T-helper 17 cell (primary cell): ENCODE measurements at regions not wholly inside any gene's neighbourhood (a gene's known extent, or its start where the extent isn't known, plus 50 kb on each side); places are given as distances from the start of the nearest gene placed in this dataset.

Experiments
- ATAC-seq: fragments of 150-1000 bp; cut with Tn5 transposase; 2 replicates; pipeline ENCODE4 v1.10.0; 2021; ENCODE audit warnings: mild to moderate bottlenecking, moderate library complexity
- DNase-seq, 3 donors: peaks; one replicate each; pipeline versions ENCODE4 v3.0.0 to v3.0.0-alpha.2; 2020 to 2021
- H3K9me3 ChIP-seq: one replicate; pipeline ENCODE4 v1.7.0; 2013; ENCODE audit warnings: low read length, mild to moderate bottlenecking; ENCODE audit not compliant: control insufficient read depth, poor library complexity, severe bottlenecking
- H3K27ac Mint-ChIP-seq: one replicate; pipeline ENCODE4 v1.8.0; 2022; ENCODE audit warnings: mild to moderate bottlenecking, moderate library complexity, mixed read lengths
- H3K27me3 Mint-ChIP-seq: one replicate; pipeline ENCODE4 v1.8.0; 2022; ENCODE audit warnings: mixed read lengths
- H3K36me3 Mint-ChIP-seq: one replicate; pipeline ENCODE4 v1.8.0; 2022; ENCODE audit warnings: low read depth, mixed read lengths
- H3K4me1 Mint-ChIP-seq: one replicate; pipeline ENCODE4 v1.8.0; 2022; ENCODE audit warnings: mild to moderate bottlenecking, mixed read lengths
- H3K4me3 Mint-ChIP-seq: one replicate; pipeline ENCODE4 v1.8.0; 2022; ENCODE audit warnings: mild to moderate bottlenecking, moderate library complexity, mixed read lengths

DNA sequence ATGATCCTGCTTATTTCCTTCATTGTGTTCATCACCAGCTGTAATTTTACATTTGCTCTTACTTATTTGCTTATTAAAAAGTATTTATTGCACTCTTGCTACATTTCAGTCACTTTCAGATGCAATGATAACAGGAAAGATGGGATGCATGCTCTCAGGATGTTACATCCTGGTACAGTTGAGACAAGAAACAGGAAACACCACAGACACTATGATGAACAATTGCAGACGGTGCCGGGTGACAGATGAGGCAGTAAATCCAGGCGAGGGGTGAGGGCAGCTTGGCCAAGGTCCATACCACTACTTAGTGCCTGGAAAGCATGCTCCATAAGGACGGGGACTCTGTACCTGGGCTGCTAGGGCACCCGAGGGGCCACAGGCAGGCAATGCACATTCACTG is 156.6 kb upstream of the RAB4A start:
- DNase-seq, result no peak
- Mint-ChIP-seq H3K4me1 (peaks cover 12% of the 10 kb centered on the region), H3K4me3 (no peak overlapping the region), H3K36me3 (no peaks in the 10 kb centered on the region), H3K27me3 (no peaks in the 10 kb centered on the region), H3K27ac (peak overlapping the region; percentile 4)
- no peak for ATAC-seq
- no peaks in the 10 kb centered on the region for H3K9me3 ChIP-seq

DNA sequence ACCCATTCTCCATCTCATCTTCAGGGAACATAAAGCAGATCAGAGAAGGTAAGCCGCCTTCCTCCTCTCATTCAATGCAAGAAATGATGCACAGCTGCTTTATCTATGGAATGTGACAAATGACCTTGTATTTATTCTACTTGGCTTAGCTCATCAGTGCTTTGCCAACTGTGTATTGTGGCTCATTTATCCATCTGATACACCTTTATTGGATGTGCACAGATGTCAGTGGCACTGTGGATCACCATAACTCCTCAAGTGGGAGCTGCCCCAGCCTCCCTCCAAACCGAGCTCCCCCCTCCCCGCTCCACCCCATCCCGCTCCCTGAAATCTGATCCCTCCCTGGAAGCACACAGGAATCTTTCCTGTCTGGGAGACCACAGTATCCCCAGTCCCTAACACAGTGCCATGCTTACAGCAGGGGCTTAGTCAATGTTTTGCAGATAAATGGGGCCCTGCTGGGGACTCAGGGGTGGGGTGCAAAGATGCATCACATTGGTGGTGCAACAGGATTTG is 156.0 kb upstream of the RAB4A start:
- no peak overlapping the region for H3K27ac Mint-ChIP-seq
- no peak for DNase-seq
- H3K27me3 Mint-ChIP-seq, result no peaks in the 10 kb centered on the region
- ATAC-seq, result no peak
- no peaks in the 10 kb centered on the region for H3K36me3 Mint-ChIP-seq
- no peak overlapping the region for H3K4me3 Mint-ChIP-seq
- H3K9me3 ChIP-seq, result no peaks in the 10 kb centered on the region
- H3K4me1 Mint-ChIP-seq, result peaks cover 12% of the 10 kb centered on the region

DNA sequence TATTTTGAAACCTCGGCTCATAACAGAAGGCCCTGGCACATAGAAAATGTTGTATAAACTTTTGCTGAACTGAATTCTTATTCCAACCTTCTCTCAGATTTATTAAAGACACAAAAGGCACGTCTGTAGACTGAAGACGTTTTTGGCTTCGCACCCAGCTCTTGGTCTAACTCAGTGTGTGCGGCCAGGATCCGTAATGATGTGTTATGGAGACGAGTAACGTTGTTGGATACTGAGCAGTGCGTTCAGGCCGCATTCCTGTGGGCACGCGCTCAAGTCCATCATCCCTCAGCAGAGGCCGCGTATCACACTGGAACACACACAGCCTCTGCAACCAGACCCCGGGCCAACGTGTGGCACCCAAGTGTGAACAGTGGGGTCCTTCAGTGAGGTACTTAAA is 154.8 kb upstream of the RAB4A start:
- DNase-seq (no peak), ATAC-seq (no peak)
- Mint-ChIP-seq H3K4me3 (no peak overlapping the region), H3K36me3 (peaks cover 3% of the 10 kb centered on the region), H3K27ac (no peak overlapping the region), H3K27me3 (no peaks in the 10 kb centered on the region), H3K4me1 (peaks cover 11% of the 10 kb centered on the region)
- H3K9me3 ChIP-seq, result no peaks in the 10 kb centered on the region

DNA sequence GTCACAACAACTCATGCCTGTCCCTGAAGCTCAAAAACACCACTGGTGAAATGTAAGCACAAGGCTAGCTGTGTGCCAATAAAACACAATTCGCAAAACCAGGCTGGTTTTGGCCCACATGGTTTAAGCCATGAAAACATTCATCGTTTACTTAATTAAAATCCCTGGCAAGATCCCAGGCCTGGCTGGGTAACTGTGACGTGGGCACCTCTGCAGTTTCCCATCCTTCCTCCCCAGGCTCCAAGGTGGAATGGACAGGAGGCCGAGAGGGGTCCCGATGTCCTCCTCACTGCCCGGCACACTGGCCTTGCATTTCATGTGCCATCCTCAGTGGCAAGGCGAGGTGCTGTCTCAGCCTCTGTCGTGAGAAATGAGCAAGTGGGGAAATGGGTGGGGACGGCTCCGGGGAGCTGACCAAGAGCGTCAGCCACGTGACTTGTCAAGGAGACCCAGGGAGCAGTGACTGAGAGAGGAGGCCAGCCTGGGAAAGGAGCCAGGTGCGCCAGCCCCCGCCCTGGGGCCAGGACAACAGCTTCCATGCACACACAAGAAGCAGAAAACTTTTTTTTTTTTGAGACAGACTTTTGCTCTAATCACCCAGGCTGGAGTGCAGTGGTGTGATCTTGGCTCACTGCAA is 153.1 kb upstream of the RAB4A start:
- no peak for DNase-seq
- no peak for ATAC-seq
- H3K27me3 Mint-ChIP-seq, result peaks cover 4% of the 10 kb centered on the region
- H3K27ac Mint-ChIP-seq, result no peak overlapping the region
- no peaks in the 10 kb centered on the region for H3K9me3 ChIP-seq
- H3K4me3 Mint-ChIP-seq, result no peak overlapping the region
- peaks cover 3% of the 10 kb centered on the region for H3K36me3 Mint-ChIP-seq
- H3K4me1 Mint-ChIP-seq, result peaks cover 9% of the 10 kb centered on the region

- H3K4me1 Mint-ChIP-seq, result peaks cover 10% of the 10 kb centered on the region
- H3K36me3 Mint-ChIP-seq, result peaks cover 3% of the 10 kb centered on the region
- DNase-seq, result no peak
- no peak overlapping the region for H3K4me3 Mint-ChIP-seq
- ATAC-seq, result no peak
- H3K27me3 Mint-ChIP-seq, result peaks cover 4% of the 10 kb centered on the region
- no peak overlapping the region for H3K27ac Mint-ChIP-seq
- no peaks in the 10 kb centered on the region for H3K9me3 ChIP-seq
Measured at GRCh38 chr1:229118477-229119061, 152.3 kb upstream of the RAB4A start.

- Mint-ChIP-seq H3K4me1 (peaks cover 11% of the 10 kb centered on the region), H3K4me3 (no peak overlapping the region), H3K27me3 (peaks cover 4% of the 10 kb centered on the region), H3K36me3 (peaks cover 3% of the 10 kb centered on the region), H3K27ac (no peak overlapping the region)
- DNase-seq (no peak), ATAC-seq (no peak)
- no peaks in the 10 kb centered on the region for H3K9me3 ChIP-seq
Measured at GRCh38 chr1:229119161-229119560, 151.8 kb upstream of the RAB4A start.

DNA sequence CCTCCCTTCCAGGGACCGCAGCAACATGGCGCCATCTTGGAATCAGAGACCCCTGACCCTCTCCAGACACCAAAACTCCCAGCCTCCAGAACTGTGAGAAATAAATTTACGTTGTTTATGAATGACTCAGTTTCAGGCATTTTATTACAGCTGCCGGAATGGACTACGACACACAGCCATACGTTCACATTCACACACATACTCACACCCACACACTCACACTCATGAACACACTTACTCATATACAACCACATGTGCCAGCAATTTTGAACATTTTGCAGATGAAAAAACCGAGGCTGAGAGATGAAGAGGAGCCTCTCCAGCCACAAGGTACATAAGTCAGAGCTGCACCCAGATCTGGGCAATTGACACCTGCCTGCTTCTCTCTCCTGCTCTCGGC is 151.0 kb upstream of the RAB4A start:
- H3K36me3 Mint-ChIP-seq, result peaks cover 3% of the 10 kb centered on the region
- no peak overlapping the region for H3K27ac Mint-ChIP-seq
- no peak overlapping the region for H3K4me3 Mint-ChIP-seq
- ATAC-seq, result no peak
- H3K27me3 Mint-ChIP-seq, result peaks cover 4% of the 10 kb centered on the region
- no peak for DNase-seq
- no peaks in the 10 kb centered on the region for H3K9me3 ChIP-seq
- peaks cover 8% of the 10 kb centered on the region for H3K4me1 Mint-ChIP-seq

GRCh38 chr1:229121845-229122436 is 149.0 kb upstream of the RAB4A start:
- H3K4me1 Mint-ChIP-seq, result peaks cover 11% of the 10 kb centered on the region
- H3K27me3 Mint-ChIP-seq, result peaks cover 4% of the 10 kb centered on the region
- ATAC-seq (no peak), DNase-seq (no peak)
- no peaks in the 10 kb centered on the region for H3K9me3 ChIP-seq
- no peak overlapping the region for H3K27ac Mint-ChIP-seq
- H3K4me3 Mint-ChIP-seq, result no peak overlapping the region
- peaks cover 3% of the 10 kb centered on the region for H3K36me3 Mint-ChIP-seq

DNA sequence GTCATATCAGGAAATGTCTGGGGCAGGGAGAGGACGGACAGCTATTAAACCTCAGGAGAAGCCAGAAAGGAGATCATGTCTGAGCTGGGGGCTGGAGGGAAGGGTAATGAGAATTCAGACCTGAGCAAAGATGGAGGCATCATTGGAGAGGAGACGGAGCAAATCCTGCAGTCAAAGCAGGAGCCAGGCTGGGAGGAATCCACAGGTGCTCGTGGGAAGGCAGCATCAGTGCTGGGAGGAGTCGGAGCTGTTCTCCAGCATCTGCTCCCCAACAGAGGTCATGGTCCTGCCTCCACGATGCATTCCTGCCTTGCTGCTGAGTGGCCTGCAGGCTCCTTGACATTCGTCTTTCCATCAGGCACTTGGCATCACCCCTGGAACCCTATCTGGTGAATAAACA is 148.3 kb upstream of the RAB4A start:
- H3K4me3 Mint-ChIP-seq, result no peak overlapping the region
- peaks cover 3% of the 10 kb centered on the region for H3K36me3 Mint-ChIP-seq
- ATAC-seq (no peak), DNase-seq (no peak)
- H3K4me1 Mint-ChIP-seq, result peaks cover 18% of the 10 kb centered on the region
- no peaks in the 10 kb centered on the region for H3K9me3 ChIP-seq
- no peak overlapping the region for H3K27ac Mint-ChIP-seq
- H3K27me3 Mint-ChIP-seq, result peaks cover 4% of the 10 kb centered on the region

GRCh38 chr1:229124116-229124515 is 146.8 kb upstream of the RAB4A start:
- Mint-ChIP-seq H3K27me3 (peaks cover 4% of the 10 kb centered on the region), H3K4me3 (no peak overlapping the region), H3K36me3 (peaks cover 3% of the 10 kb centered on the region), H3K4me1 (peaks cover 25% of the 10 kb centered on the region), H3K27ac (no peak overlapping the region)
- DNase-seq (no peak), ATAC-seq (no peak)
- no peaks in the 10 kb centered on the region for H3K9me3 ChIP-seq

- peaks cover 27% of the 10 kb centered on the region for H3K4me1 Mint-ChIP-seq
- H3K27me3 Mint-ChIP-seq, result peaks cover 4% of the 10 kb centered on the region
- no peak for ATAC-seq
- no peak overlapping the region for H3K4me3 Mint-ChIP-seq
- H3K27ac Mint-ChIP-seq, result no peak overlapping the region
- no peak for DNase-seq
- peaks cover 3% of the 10 kb centered on the region for H3K36me3 Mint-ChIP-seq
- no peaks in the 10 kb centered on the region for H3K9me3 ChIP-seq
Measured at GRCh38 chr1:229124520-229125124, 146.3 kb upstream of the RAB4A start.

- Mint-ChIP-seq H3K27me3 (peaks cover 4% of the 10 kb centered on the region), H3K4me3 (peak overlapping the region; percentile 63), H3K4me1 (peaks cover 49% of the 10 kb centered on the region), H3K27ac (no peak overlapping the region), H3K36me3 (no peaks in the 10 kb centered on the region)
- DNase-seq (no peak), ATAC-seq (peak; percentile 64)
- H3K9me3 ChIP-seq, result no peaks in the 10 kb centered on the region
Measured at GRCh38 chr1:229127301-229127700, 143.6 kb upstream of the RAB4A start.

- Mint-ChIP-seq H3K4me3 (no peak overlapping the region), H3K36me3 (no peaks in the 10 kb centered on the region), H3K27ac (peak overlapping the region; percentile 3), H3K27me3 (no peaks in the 10 kb centered on the region), H3K4me1 (peaks cover 48% of the 10 kb centered on the region)
- H3K9me3 ChIP-seq, result no peaks in the 10 kb centered on the region
- ATAC-seq (no peak), DNase-seq (no peak)
Measured at GRCh38 chr1:229128066-229128608, 142.8 kb upstream of the RAB4A start.
